Loucy (cell line): ENCODE measurements at regions not wholly inside any gene's neighbourhood (a gene's known extent, or its start where the extent isn't known, plus 50 kb on each side); places are given as distances from the start of the nearest gene placed in this dataset.

Experiments
- CTCF ChIP-seq: fragments of 200-600 bp; sonication (generic); conservative IDR thresholded peaks from 2 replicates; pipeline ENCODE4 v1.5.1; 2014; ENCODE audit warnings: mild to moderate bottlenecking, antibody characterized with exemption, low read length
- EZH2phosphoT487 ChIP-seq: fragments of 200-600 bp; IDR thresholded peaks from 2 replicates; pipeline ENCODE4 v1.6.1; 2018; ENCODE audit warnings: antibody characterized with exemption, mild to moderate bottlenecking, moderate library complexity, borderline replicate concordance

GRCh38 chr6:2558098-2558680 lies 192.5 kb downstream of the MYLK4 start:
- TF ChIP-seq EZH2phosphoT487 = no peak
- TF ChIP-seq CTCF = no peak
